Mesodermal cell (in vitro differentiated cells): ENCODE measurements at regions not wholly inside any gene's neighbourhood (a gene's known extent, or its start where the extent isn't known, plus 50 kb on each side); places are given as distances from the start of the nearest gene placed in this dataset.

ENCODE experiments used
- H3K27ac ChIP-seq: 2 replicates; pipeline ENCODE4 v1.7.0; 2013; ENCODE audit warnings: mild to moderate bottlenecking, low read depth, low read length, moderate library complexity; ENCODE audit not compliant: severe bottlenecking
- H3K36me3 ChIP-seq: 2 replicates; pipeline ENCODE4 v1.7.1; 2013; ENCODE audit warnings: mild to moderate bottlenecking, low read length, moderate library complexity; ENCODE audit not compliant: control insufficient read depth, insufficient read depth
- H3K4me1 ChIP-seq: one replicate; pipeline ENCODE4 v1.7.1; 2013; ENCODE audit warnings: mild to moderate bottlenecking, low read length; ENCODE audit not compliant: insufficient read depth, control insufficient read depth, poor library complexity, severe bottlenecking
- H3K4me3 ChIP-seq: 2 replicates; pipeline ENCODE4 v1.7.0; 2013; ENCODE audit warnings: low read length, control low read depth, mild to moderate bottlenecking; ENCODE audit not compliant: insufficient read depth, poor library complexity, severe bottlenecking; ENCODE audit errors: extremely low read depth
- H3K9me3 ChIP-seq: 2 replicates; pipeline ENCODE4 v1.7.1; 2013; ENCODE audit warnings: mild to moderate bottlenecking, low read length, moderate library complexity; ENCODE audit not compliant: control insufficient read depth
- WGBS, 2 experiments: methylation state at CpG; one replicate each; pipeline ENCODE4 v1.1.5; 2013; ENCODE audit warnings: missing lambda C conversion rate in 2 of 2; ENCODE audit not compliant: insufficient coverage in 2 of 2; 5-methylcytosine and 5-hydroxymethylcytosine counted together

- H3K36me3 ChIP-seq, result no peaks in the 10 kb centered on the region
- H3K4me1 ChIP-seq, result no peaks in the 10 kb centered on the region
- peaks cover 14% of the 10 kb centered on the region for H3K9me3 ChIP-seq
- H3K4me3 ChIP-seq, result no peak overlapping the region
- 100% methylated on average over 1 of the region's 2 CpGs for WGBS, 2 experiments
- no peak overlapping the region for H3K27ac ChIP-seq
Observed at GRCh38 chr12:75563351-75563750, 51.9 kb upstream of the KRR1 start.

DNA sequence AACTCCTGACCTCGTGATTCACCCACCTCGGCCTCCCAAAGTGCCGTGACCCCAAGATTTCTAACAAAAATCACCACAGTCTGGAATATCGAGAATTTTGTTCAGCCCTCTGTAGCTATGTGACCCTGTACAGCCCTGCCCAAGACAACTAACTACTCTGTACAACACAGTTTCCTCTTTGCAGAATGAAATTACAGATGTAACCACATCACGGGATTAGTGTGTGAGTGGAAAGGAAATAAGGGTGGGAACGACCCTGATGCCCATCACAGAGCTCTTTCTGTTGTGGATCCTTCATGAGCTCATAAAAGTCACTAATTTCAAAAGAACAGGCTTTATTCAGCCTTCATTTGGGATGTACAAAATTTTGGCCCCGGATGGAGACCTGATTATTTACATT is 50.5 kb upstream of the KRR1 start:
- WGBS, 2 experiments, result 87 to 89% methylated on average over 1 to 5 of the region's 7 CpGs
- Histone ChIP-seq H3K27ac (no peak overlapping the region), H3K4me3 (no peak overlapping the region), H3K4me1 (no peaks in the 10 kb centered on the region), H3K36me3 (no peaks in the 10 kb centered on the region), H3K9me3 (peaks cover 14% of the 10 kb centered on the region)
